ENCODE measurements at regions not wholly inside any gene's neighbourhood (a gene's known extent, or its start where the extent isn't known, plus 50 kb on each side); places are given as distances from the start of the nearest gene placed in this dataset.

DNA sequence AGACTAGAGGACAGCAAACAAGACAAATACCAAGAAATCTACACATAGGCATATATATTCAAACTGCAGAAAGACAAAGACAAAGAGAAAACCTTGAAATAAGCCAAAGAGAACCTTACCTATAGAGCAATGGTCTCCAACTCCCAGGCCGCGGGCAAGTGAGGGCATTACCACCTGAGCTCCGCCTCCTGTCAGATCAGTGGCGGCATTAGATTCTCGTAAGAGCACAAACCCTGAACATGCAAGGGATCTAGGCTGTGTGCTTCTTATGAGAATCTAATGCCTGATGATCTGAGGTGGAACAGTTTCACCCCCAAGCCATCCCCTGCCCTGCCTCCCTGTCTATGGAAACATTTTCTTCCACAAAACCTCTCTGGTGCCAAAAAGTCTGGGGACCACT lies 101.0 kb upstream of the MRPS30 start:
- H2BK12ac ChIP-seq (ENCODE audit: low read depth, low read length), result no peak overlapping the region
- H3K9me3 ChIP-seq (ENCODE audit: insufficient read depth in 2 of 2, low read depth in 1 of 2, low read length in 1 of 2), result peaks cover 0 to 4% of the 10 kb centered on the region in 2 experiments; a peak in 1 of 4 replicates
- no peak overlapping the region for H3K27ac ChIP-seq (ENCODE audit: low read depth, low read length)
- FAIRE-seq (no peak), DNase-seq (ENCODE audit: low read depth in 1 of 2, low spot score in 2 of 2) (no peak)
- ChIA-PET POLR2A (ENCODE audit: partially characterized antibody) (no interaction called here), CTCF (ENCODE audit: partially characterized antibody) (no interaction called here)
- no peaks in the 10 kb centered on the region for H3K4me1 ChIP-seq (replicated peaks in 1 of 4; ENCODE audit: control insufficient read depth in 3 of 4, insufficient read depth in 4 of 4, low read length in 3 of 4)
- H3K23me2 ChIP-seq (ENCODE audit: low read depth, low read length), result no peaks in the 10 kb centered on the region
- H3K23ac ChIP-seq (ENCODE audit: insufficient read length), result no peak overlapping the region
- no peak overlapping the region for H2BK5ac ChIP-seq (ENCODE audit: low read depth, low read length)
- no peak overlapping the region for H2BK15ac ChIP-seq (ENCODE audit: low read length)
- no peaks in the 10 kb centered on the region for H3K79me1 ChIP-seq (ENCODE audit: low read depth, low read length)
- H4K5ac ChIP-seq (ENCODE audit: insufficient read length, low read depth, low read length), result no peak overlapping the region
- no peaks in the 10 kb centered on the region for H3K27me3 ChIP-seq (replicated peaks in 1 of 4; ENCODE audit: control insufficient read depth in 3 of 4, extremely low read depth in 1 of 4, insufficient read depth in 3 of 4, low read length in 3 of 4)
- no peaks in the 10 kb centered on the region for H3K79me2 ChIP-seq (ENCODE audit: control insufficient read depth in 1 of 2, insufficient read depth in 2 of 2, low read length in 2 of 2)
- no peak overlapping the region for H3K14ac ChIP-seq (ENCODE audit: insufficient read length)
- H3K56ac ChIP-seq (replicated peaks; ENCODE audit: insufficient read length, low read depth, low read length), result no peak overlapping the region
- no peak overlapping the region for H3K4me2 ChIP-seq (ENCODE audit: insufficient read depth in 1 of 2, low read depth in 2 of 2, low read length in 2 of 2)
- H4K20me1 ChIP-seq (replicated peaks in 1 of 2; ENCODE audit: control insufficient read depth in 1 of 2, insufficient read depth in 2 of 2, low read length in 2 of 2), result no peaks in the 10 kb centered on the region
- H3K36me3 ChIP-seq (ENCODE audit: control insufficient read depth in 2 of 4, insufficient read depth in 4 of 4, low read length in 3 of 4), result no peaks in the 10 kb centered on the region
- no peak overlapping the region for H2AFZ ChIP-seq (ENCODE audit: low read length)
- H2BK20ac ChIP-seq (ENCODE audit: low read length), result no peak overlapping the region
- H2AK5ac ChIP-seq (ENCODE audit: low read depth, low read length), result no peak overlapping the region
- H4K91ac ChIP-seq (replicated peaks; ENCODE audit: insufficient read length, low read length), result no peak overlapping the region
- 91% methylated on average over 5 of the region's 5 CpGs; no CpG with 5 or more reads in 1 of the 2 experiments for WGBS, 2 experiments (ENCODE audit: extremely low coverage in 1 of 2, insufficient coverage in 1 of 2, insufficient read length in 1 of 2, insufficient replicate concordance in 2 of 2, low coverage in 1 of 2, low lambda C conversion rate in 2 of 2, missing lambda C conversion rate in 1 of 2)
- no peak overlapping the region for H3K9ac ChIP-seq (replicated peaks in 1 of 4; ENCODE audit: extremely low read depth in 1 of 4, low read depth in 3 of 4, low read length in 3 of 4)
- H3K4me3 ChIP-seq (ENCODE audit: extremely low read depth in 1 of 4, insufficient read depth in 2 of 4, low read depth in 3 of 4, low read length in 4 of 4), result no peak overlapping the region
- no peak overlapping the region for H3K18ac ChIP-seq (ENCODE audit: extremely low read depth, low read length)
- no peak overlapping the region for H2BK120ac ChIP-seq (replicated peaks; ENCODE audit: low read depth, low read length)
- no peak overlapping the region for H4K8ac ChIP-seq (ENCODE audit: extremely low read depth, insufficient read depth, low read length)
- H3K4ac ChIP-seq (replicated peaks; ENCODE audit: insufficient read length, low read depth, low read length), result no peak overlapping the region
- TF ChIP-seq RXRA (IDR thresholded peaks at IDR 0.05; ENCODE audit: insufficient read depth, low read depth, low read length), result no peak
- no peak for TF ChIP-seq SIRT6 (IDR thresholded peaks at IDR 0.05; ENCODE audit: low read length)
- no peak for TF ChIP-seq KDM4A (IDR thresholded peaks at IDR 0.05; ENCODE audit: low read depth, low read length, severe bottlenecking)
- TF ChIP-seq RAD21 (IDR thresholded peaks at IDR 0.05 in 1 of 2, conservative IDR thresholded peaks at IDR 0.05 in 1 of 2; ENCODE audit: low read depth in 2 of 2, low read length in 2 of 2), result no peak
- TF ChIP-seq SIN3A (conservative IDR thresholded peaks at IDR 0.05 in 1 of 2, IDR thresholded peaks at IDR 0.05 in 1 of 2; ENCODE audit: low read depth in 1 of 2, low read length in 2 of 2), result no peak
- no peak for TF ChIP-seq SP2 (IDR thresholded peaks at IDR 0.05; ENCODE audit: low read length)
- TF ChIP-seq EZH2 (IDR thresholded peaks at IDR 0.05; ENCODE audit: low read depth, low read length, severe bottlenecking), result no peak
- TF ChIP-seq SP4 (IDR thresholded peaks at IDR 0.05; ENCODE audit: low read length), result no peak
- no peak for TF ChIP-seq NRF1 (IDR thresholded peaks at IDR 0.05; ENCODE audit: low read depth, low read length)
- TF ChIP-seq, protein P1, sequence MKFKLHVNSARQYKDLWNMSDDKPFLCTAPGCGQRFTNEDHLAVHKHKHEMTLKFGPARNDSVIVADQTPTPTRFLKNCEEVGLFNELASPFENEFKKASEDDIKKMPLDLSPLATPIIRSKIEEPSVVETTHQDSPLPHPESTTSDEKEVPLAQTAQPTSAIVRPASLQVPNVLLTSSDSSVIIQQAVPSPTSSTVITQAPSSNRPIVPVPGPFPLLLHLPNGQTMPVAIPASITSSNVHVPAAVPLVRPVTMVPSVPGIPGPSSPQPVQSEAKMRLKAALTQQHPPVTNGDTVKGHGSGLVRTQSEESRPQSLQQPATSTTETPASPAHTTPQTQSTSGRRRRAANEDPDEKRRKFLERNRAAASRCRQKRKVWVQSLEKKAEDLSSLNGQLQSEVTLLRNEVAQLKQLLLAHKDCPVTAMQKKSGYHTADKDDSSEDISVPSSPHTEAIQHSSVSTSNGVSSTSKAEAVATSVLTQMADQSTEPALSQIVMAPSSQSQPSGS (IDR thresholded peaks at IDR 0.05; ENCODE audit: low read length), result no peak
- TF ChIP-seq SP1 (IDR thresholded peaks at IDR 0.05; ENCODE audit: low read depth, low read length), result no peak
- no peak for TF ChIP-seq SIX5 (IDR thresholded peaks at IDR 0.05; ENCODE audit: low read depth, low read length)
- no peak for TF ChIP-seq TBP (IDR thresholded peaks at IDR 0.05; ENCODE audit: low read depth, low read length)
- no peak for TF ChIP-seq GABPA (IDR thresholded peaks at IDR 0.05; ENCODE audit: borderline replicate concordance, insufficient read depth, low read length)

Data from H1 (cell line).